Skeletal muscle cell (primary cell): ENCODE measurements at regions not wholly inside any gene's neighbourhood (a gene's known extent, or its start where the extent isn't known, plus 50 kb on each side); places are given as distances from the start of the nearest gene placed in this dataset.

ENCODE experiments used
- DNase-seq: peaks from one replicate; pipeline ENCODE4 v3.0.0-alpha.2; 2010; ENCODE audit warnings: low read depth
- H3K4me3 ChIP-seq: 2 replicates; pipeline ENCODE4 v1.5.1; 2011; ENCODE audit warnings: low read depth, mild to moderate bottlenecking, control low read depth, low read length, moderate library complexity

DNA sequence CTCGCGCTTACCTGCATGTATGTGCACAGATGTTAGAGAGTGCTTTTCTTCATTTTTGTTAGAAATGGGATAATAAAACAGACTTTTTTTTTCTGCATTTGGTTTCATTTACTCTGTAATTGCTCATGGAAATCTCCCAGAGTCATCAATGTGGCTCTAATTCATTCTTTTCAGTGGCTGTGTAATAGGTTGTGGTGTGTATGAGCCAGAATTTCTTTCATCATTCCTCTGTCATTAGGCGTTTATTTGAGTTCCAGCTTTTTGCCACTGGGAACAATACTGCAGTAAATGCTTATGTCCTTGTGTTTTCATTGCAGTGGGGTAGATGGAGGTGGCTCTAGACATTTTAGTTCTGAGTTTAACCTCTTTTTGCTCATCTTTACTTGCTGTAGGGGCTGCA, 118.9 kb downstream of the NXNL2 start:
- H3K4me3 ChIP-seq, result no peak overlapping the region
- DNase-seq, result no peak

DNA sequence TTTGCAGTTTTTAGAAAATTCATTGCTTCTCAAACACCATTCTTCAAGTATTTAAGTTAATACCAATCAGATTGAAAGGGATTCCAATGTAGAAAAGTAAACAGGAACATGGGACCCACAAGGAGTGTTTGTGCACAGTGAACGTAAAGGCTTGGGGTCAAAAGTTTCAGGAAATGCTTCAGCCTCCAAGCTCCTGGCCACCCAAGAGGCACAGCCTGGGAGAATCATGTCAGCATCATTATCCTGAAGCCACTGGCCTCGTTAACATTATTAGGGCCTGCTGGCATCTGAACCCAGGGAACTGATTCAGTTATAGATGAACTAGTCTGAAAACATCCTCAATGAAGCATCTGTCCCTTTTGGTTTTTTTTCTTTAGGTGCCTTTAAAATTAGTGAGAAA, 122.9 kb downstream of the NXNL2 start:
- no peak overlapping the region for H3K4me3 ChIP-seq
- DNase-seq, result peak; percentile 45

DNA sequence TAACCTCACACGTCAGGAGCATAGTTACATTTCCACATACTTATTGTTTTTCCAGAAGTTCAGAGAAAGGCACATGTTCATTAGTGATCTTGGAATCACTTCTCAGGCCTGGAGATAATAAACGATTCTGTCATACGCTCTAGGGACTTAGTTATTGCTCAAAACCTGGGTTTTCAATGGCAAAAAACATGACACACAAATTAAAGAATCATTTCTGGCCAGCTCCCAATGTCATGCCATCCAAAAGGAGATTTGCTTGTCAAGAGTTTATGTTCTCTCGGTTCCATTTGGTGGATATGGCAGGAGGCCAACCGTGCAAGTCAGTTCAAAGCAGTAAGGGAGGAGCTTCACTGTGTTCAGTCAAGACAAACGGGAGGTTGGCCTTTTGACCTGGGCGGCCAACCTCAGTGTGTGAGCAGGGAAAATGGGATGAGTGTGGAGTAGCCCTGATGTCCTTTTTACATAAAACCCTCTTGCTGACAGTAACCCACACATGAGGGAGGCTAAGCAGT, 123.4 kb downstream of the NXNL2 start:
- H3K4me3 ChIP-seq, result no peak overlapping the region
- DNase-seq, result peak; percentile 63

DNA sequence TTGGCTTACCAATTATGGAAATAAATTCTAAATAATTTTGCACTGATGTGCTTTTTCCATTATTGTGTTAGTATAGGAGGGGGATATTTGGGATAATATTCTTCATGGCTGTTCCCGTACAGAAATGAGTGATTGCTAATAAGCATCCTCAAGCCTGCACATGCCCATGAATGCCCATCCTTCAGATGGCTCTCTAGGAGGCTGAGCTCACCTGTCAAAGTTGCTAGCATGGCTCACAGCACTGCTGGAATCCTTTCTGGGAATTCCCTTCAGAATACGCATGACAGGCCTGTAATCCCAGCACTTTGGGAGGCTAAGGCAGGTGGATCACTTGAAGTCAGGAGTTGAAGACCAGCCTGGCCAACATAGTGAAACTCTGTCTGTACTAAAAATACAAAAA, 124.1 kb downstream of the NXNL2 start:
- no peak for DNase-seq
- H3K4me3 ChIP-seq, result no peak overlapping the region

DNA sequence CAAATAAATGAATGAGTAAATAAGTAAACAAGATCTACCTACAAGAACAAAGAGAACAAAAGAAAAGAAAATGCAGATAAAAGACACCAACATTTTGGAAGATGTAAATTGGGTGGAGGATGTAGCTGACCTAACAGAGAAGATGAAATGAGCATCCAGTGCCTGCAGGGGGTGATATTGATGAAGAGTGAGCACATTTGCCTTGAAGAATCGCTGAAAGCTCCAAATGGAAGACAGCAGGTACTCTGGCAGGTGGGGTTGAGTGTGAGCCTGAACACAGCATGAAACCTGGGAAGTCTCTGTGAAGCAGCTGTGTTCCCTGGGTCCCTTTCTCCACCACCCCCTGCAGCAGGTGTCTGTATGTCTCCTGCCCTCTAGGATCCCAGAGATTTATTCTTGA, 125.6 kb downstream of the NXNL2 start:
- no peak overlapping the region for H3K4me3 ChIP-seq
- no peak for DNase-seq

DNA sequence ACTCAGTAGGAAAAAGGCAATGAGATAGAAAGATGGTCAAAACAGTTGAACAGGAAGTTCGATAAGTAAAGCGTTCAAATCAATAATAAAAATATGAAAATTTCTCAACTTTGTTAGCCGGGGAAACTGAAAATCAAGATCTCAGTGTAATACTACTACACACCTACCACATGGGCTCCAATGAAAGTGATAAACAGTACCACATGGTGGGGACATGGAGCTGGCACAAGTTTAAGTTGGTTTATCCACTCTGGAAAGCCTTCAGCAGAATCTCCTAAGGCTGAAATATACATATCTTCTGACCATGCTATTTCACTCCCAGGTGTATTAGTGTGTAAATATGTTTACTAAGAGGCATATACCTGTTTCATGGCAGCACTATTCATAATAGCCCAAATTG, 126.8 kb downstream of the NXNL2 start:
- DNase-seq, result no peak
- no peak overlapping the region for H3K4me3 ChIP-seq

DNA sequence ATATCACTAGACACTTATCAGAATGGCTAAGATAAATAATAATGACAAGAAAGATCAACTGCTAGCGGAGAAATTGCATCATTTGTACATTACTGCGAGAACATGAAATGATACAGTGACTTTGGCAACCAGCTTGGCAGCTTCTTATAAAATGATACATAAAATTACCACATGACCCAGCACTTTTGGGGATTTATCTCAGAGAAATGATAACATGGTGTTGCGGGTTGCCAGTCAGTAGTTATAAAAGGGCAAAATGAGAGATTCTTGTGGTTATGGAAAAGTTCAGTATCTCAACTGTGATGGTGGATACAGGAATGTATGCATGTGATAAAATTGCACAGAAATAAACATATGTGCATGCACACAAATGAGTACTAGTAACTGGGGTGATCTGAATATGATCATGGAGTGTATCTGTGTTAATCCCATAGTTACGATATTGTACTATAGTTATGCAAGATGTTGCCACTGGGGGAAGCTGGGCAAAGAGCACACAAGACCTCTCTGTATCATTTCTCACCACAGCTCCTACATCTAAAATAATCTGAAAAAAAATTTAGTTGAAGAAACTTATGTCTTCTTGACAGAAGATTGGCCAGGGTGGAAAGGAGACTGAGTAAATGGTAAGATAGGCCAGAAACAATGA, 128.9 kb downstream of the NXNL2 start:
- no peak overlapping the region for H3K4me3 ChIP-seq
- no peak for DNase-seq

DNA sequence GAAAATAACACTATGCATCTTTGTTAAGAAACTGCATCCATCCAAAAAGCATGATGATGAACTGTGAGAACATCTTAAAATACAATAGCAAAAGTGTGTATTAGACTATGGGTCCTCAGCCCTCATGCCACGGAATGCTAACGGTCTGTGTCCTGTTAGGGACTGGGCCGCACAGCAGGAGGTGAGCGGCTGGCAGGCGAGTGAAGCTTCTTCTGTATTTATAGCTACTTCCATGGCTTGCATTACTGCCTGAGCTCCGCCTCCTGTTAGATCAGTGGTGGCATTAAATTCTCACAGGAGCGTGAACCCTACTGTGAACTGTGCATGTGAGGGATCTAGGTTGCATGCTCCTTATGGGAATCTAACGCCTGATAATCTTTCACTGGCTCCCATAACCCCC, 129.8 kb downstream of the NXNL2 start:
- H3K4me3 ChIP-seq, result no peak overlapping the region

DNA sequence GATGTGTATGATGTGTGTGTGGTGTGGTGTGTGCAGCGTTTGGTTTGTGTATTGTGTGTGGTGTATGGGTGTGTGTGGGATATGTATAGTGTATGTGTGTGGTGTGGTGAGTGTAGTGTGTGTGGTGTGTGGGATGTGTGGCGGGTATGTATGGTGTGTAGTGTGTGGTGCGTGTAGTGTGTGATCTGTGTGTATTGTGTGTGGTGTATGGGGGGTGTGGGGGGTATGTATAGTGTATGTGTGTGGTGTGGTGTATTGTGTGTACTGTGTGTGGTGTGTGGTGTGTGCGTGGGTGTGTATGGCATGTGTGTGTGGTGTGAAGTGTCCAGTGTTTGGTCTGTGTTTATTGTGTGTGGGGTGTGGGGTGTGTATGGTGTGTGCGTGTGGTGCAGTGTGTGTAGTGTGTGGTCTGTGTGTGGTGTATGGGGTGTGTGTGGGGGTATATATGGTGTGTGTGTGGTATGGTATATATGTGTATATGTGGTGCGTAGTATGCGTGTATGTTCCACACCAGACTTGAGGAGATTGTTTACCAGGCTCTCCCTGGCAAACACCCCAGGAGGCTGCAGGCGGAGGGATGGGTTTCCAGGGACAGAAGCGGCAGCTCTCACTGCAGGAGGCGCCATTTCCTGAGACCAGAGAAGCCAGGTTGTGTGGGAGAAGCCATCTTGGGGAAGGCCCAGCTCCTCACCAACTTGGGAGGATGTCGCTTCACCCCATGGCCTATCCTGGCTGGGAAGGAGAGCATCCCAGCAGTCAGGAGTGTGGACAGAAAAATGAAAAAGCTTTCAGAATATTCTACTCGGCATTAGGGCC, 138.1 kb downstream of the NXNL2 start:
- no peak overlapping the region for H3K4me3 ChIP-seq
- no peak for DNase-seq

More for the DNA sequence above, 129.8 kb downstream of the NXNL2 start:
- DNase-seq, result no peak

DNA sequence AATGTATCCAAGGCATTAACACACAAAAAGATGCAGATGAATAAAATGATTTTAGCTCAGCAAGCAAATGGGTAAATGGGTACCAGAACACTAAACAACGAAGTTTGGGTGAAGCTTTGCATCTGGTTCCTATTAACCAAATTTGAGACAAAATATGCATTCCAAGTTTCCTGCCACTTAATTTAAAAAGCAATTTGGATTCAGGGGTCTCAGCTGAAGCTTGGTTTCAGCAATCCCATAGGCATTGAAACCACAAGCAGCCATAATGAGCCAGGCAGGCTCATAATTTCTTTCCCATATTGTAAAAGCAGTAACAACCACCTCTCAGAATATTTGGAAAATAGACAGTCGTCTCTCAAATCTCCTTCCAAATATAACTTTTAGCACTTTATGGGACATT, 138.9 kb downstream of the NXNL2 start:
- no peak for DNase-seq
- no peak overlapping the region for H3K4me3 ChIP-seq

DNA sequence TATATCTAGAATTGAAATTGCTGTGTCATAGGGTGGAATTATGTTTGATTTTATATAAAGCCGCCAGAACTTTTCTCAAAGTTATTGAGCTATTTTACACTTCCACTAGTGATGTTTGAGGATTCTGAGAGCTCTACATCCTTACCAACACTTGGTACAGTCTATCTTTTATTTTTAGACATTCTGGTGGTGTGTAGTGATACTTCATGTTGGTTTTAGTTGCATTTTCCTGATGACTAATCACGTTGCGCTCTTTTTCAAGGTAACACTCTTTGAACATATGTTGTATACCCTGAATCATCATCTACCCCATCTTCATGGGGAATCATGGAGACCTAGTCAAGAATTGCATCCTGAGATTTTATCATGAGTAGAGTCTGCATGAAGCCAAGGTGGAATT, 141.7 kb downstream of the NXNL2 start:
- no peak for DNase-seq
- no peak overlapping the region for H3K4me3 ChIP-seq

DNA sequence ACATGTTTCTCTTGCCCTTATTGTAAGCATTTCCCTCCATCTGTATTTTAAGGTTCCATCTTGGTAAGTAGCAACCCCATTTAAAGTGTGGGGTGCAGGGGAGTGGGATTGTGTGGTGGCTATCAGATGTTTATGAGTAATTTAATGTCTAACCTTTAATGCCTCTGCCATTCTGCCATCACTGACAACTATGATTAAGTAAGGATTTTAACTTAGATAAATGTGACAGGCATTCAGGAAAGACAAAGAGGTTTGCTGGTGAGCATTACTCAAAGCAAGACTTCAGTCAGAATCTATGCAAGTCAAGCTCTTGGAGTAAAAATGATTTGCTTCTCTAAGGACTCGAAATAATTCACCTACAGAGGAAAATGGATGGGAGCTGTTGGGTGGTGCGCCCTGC, 143.0 kb downstream of the NXNL2 start:
- no peak for DNase-seq
- H3K4me3 ChIP-seq, result no peak overlapping the region

DNA sequence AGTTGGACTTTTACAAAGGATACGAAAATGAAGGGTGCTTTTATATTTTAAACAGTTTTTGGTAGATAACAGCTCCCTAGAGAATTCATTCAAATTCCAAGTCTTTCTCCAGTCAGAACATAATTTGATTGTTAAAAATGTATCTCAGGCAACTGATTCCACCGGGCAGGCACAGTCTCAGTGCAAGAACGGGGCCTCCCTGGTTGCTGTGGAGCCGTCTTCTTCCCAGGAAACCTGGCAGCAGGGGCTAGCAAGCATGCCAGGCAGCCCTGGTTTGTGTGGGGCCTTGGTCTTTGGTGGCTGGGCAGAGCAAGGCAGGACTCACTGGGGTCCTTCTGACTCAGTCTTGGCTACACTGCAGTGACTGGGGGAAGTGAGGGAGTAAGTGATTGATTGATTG, 143.5 kb downstream of the NXNL2 start:
- DNase-seq, result no peak

DNA sequence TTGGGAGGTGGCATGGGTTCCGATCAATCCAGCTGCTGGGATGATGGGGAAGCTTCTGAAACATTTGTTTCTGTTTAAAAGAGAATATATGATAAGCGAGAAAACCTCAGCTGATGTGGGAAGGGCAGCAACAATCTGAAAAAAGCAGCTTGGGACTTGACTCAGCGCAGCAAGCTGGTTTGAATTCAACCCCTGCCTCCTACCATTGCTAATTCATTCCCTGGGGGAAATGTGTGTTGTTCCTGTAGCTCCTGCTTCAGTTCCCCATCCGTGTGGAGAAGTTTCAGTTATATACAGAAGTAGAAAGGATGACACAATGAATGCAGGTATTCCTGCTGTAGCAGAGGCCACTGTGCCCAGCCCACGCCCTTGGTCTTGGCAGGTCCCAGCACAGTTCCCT, 145.1 kb downstream of the NXNL2 start:
- peak; percentile 67 for DNase-seq
- H3K4me3 ChIP-seq, result no peak overlapping the region

More for the DNA sequence above, 143.5 kb downstream of the NXNL2 start:
- no peak overlapping the region for H3K4me3 ChIP-seq

DNA sequence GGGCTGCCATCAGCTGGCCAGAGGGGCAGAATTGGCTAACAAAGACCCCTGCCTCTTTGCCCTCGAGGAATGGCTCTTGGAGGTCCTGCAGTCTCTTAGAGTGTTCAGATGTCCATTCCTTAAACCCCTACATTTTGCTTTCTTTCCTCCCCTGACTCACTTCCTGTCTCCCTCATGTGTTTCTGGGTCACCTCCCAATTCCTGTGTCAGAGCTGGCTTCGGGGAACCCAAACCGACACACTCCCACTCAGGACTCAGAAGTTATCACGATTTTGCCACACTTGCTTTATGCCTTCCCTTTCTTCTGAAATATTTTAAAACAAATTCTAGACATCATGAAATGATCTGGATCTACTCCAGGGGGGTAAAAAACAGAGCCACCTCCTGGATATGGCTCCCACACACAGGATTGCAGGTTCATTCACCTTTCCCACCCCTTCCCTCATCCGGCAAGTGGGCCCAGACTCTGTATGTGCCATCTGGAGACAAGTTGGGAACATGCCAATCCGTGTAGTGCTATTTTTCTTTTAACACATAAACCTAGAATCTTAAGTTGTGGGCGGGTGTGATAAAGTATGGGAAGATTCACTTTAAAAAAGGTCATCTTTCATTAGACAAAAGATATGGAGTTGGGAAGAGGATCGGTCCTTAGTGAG, 145.7 kb downstream of the NXNL2 start:
- H3K4me3 ChIP-seq, result no peak overlapping the region
- DNase-seq, result no peak

DNA sequence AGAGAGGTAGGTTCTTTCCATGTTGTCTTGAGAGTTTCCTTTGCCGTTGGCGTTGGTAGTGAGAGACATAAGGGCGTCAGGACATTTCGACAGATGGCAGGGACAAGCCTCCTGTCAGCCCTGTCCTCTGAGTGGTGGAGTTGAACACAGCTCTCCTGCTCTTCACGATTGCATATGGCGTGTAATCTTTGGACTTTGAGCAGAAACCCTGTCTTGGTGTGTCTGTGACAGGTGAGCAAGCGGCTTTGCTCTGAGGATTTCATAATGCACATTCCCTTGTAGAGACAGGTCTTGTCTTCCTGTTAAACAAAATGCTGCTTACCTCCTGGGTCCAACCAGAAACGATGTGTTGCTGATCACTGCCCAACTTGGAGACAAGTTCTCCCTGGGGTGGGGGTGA, 146.5 kb downstream of the NXNL2 start:
- DNase-seq, result no peak
- no peak overlapping the region for H3K4me3 ChIP-seq

DNA sequence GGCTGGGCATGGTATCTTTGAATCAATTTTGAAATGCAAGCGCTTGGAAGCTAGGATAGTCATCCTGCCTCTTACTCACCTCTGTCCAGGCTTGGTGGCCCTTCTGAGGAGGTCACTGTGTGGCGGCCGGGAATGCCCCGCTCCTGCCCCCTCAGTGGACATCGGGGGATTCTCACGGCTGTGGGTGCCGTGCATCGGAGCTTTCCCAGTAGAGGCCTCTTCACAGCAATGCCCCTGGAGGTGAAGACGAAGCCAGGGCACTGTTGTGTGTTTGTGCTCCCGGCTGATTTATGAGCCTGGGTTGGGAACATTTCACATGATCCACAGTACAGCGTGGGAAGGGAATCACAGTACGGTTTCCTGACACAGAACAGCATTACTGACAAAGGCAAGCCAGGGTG, 147.5 kb downstream of the NXNL2 start:
- peak; percentile 59 for DNase-seq

DNA sequence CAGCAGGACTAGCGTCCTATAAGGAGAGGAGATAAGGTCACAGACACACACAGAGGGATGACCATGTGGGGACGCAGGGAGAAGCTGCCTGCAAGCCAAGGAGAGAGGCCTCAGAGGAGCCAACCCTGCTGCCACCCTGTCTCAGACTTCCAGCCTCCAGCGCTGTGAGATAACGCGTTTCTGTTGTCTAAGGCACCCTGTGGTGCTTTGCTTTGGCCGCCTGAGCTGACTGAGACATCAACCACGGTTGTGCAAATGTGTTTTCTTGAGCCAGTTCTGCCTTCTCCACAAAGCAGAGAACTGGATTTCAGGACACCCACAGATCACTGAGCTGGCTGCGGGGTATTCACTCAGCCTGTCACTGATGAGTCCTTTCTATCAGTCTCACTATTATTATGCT, 149.1 kb downstream of the NXNL2 start:
- DNase-seq, result no peak
- H3K4me3 ChIP-seq, result no peak overlapping the region

More for the DNA sequence above, 147.5 kb downstream of the NXNL2 start:
- H3K4me3 ChIP-seq, result no peak overlapping the region

DNA sequence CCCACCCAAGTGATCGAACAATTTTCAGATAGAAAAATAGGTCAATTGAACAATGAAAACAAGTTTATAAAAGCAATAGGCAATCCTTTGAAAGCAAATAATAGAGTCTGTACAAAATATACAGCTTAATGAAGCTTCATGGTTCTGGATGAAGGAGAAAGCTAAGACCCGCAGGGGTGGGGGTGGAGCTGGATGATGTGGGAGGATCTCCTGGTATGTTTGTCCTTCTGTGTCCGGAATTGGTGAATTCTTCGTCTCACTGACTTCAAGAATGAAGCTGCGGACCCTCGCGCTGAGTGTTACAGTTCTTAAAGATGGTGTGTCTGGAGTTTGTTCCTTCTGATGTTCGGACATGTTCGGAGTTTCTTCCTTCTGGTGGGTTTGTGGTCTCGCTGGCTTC, 149.9 kb downstream of the NXNL2 start:
- H3K4me3 ChIP-seq, result no peak overlapping the region
- no peak for DNase-seq

DNA sequence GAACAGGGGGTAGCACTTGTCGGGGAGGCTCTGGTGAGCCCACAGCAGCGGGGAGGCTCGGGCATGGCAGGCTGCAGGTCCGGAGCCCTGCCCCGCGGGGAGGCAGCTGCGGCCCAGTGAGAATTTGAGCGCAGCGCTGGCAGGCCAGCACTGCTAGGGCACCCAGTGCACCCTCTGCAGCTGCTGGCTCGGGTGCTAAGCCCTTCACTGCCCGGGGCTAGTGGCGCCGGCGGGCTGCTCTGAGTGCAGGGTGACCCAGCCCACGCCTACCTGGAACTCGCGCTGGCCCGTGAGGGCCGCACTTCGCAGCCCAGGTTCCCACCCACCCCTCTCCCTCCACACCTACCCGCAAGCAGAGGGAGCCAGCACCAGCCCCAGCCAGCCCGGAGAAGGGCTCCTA, 151.0 kb downstream of the NXNL2 start:
- no peak overlapping the region for H3K4me3 ChIP-seq
- no peak for DNase-seq
